Stimulated activated CD8-positive, alpha-beta memory T cell treated with anti-CD3 and anti-CD28 coated beads, Interleukin-7, amount 100 ng/mL, for 4 hours (primary cell): ENCODE measurements at regions not wholly inside any gene's neighbourhood (a gene's known extent, or its start where the extent isn't known, plus 50 kb on each side); places are given as distances from the start of the nearest gene placed in this dataset.

Source experiments
- DNase-seq, 2 donors: peaks; one replicate each; pipeline ENCODE4 v3.0.0-alpha.2; 2020; ENCODE audit warnings: low read depth in 2 of 2

DNA sequence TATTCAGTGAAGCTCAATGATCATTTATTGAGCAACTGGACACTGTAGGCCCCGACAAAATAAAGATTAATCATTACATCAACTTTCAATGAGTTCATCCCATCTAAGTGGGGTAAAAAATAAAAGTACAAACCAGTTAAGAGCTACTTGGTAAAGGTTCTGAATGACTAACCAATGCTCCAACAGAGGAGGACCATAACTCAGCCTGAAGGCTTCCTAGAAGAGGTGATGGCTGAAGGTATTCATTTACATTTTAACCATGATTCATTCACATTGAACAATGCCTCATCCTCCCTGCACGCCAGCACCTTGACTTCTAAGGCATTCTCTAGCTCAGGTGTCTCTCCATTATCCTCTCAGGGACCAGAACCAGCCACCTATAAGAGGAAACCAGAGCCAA lies 201.4 kb downstream of the ZNF462 start:
- no peak for DNase-seq

DNA sequence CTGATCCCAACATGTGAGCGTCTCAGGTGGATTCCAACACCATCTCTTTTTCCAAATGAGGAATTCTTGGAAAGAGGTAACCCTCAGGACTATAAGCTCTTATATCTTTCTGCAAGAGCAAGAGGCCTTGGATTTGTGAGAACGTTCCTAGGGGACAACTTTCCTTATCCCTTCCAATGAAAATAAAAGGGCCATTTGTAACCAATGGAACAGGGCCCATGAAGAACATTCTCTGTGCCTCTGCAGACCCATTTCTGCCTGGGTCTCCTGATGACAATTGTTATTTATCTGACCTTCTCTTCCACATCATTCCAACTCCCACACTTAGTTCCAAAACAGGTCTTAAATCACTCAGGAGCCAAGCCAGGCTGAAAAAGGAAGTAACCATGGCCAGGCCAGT lies 202.6 kb downstream of the ZNF462 start:
- DNase-seq, result no peak

DNA sequence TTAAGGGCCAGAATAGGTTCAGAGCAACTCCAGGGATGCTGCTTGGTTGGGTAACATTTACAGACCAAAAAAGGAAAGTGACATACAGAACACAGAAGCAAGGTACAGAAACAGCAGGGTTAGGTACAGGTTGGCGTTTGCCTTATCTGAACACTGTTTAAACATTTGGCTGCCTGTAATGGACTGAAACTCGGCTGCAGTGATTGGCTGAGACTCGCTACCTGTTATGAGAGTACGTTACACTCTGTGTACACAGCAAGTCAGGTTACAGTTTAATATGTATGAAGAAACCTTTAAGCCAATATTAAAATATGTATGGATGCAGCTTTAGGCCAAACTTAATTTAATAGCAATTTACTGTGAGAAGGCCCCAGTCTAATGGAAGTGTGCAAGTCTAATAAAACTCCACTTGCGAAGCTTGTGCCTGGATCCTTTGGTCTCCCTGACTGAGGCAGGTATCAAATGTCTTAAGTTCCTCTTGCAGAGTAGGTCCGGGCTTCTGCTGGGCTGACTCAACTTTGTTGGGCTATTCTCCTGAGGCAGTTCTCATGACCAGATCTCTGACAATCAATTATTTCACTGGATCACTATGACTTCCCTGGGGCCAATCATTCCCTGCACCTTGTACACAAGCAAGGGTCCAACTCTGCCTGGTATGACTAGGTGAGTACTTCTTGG lies 204.9 kb downstream of the ZNF462 start:
- no peak for DNase-seq

DNA sequence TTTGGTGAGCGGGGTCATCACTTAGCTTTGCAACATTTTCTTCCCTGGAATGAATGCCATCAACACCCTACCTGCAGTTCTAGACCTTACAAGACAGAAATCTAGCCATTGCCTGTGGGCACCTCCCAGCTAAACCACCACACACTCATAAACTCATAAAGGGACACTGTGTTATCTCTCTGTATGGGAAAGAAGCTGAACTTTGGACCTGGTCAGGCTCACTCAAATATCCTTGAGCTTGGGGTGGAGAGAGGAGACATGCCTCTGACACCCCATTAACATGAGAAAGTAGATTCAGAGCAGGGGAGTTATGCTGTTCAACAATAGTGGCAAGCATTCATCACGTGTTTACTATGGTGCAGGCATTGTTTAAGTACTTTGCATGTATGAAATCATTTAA lies 205.6 kb downstream of the ZNF462 start:
- no peak for DNase-seq

DNA sequence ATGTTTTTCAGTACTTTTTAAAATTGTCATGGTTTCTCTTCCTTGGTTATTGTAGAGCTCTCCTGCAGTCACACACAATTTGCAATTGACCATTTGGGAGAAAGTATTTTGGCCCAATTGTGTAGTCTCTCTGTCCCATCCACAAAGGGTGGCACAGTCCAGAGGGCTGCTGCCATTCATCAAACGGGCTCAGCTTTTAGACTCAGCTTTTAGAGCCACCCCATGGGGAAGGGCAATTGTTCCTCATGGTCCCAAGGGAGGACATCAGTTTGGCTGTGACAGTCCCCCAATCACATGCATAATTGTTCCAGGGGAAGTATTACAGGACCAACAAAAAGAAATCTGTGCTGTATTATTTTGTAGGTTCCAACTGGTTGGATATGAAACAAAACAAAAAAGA lies 207.6 kb downstream of the ZNF462 start:
- no peak for DNase-seq

DNA sequence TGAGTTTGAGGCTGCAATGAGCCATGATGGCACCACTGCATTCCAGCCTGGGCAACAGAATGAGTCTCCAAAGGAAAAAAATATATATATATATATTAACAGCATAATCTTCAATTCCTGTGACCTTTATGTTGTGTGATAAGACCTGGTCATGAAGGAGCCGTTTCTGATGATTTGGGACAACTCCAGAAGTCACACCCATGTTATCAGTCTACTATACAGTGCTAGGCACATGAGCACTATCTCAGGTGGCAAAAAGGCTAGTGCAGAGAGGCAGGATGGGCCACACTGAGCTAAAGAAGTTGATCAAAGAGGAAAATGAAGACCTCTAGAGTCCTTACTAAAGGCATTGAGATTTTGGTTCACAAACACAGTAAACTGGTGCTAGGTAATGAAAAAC lies 205.0 kb upstream of the RAD23B start:
- DNase-seq, result no peak

DNA sequence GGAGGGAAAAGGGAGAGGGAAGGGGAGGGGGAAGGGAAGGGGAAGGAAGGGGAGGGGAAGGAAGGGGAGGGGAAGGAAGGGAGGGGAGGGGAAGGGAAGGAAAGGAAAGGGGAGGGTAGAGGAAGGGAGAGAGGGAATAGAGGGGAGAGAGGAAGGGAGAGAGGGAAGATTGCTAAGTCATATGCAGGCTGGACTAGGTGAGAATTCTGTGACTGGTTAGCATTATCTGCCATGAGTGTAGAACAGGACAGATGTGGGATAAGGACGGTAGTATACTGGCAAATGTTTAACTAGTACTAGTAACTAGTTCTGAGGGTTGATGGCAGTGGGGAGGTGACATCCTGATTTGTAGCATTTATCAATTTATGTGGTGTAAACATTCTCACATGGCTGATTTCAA lies 203.5 kb upstream of the RAD23B start:
- no peak for DNase-seq

DNA sequence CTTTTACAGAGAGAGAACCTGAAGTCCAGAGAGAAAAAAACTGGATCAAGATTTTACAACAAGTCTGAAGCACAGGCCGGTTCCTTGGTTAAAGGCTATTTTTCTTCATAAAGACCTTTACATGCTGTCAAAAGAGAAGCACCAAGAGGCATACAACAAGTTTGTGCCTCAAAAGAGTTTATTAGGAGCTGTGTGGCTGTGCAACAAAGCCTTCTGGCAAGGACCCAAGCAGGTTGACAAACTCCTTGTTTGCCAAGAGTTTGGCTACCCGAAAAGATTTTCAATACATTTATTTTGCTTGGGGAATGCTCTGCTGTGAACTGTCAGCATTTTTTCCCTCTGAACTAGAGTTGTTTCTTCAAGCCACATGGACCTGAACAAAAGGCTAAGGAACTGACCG lies 202.9 kb upstream of the RAD23B start:
- no peak for DNase-seq

DNA sequence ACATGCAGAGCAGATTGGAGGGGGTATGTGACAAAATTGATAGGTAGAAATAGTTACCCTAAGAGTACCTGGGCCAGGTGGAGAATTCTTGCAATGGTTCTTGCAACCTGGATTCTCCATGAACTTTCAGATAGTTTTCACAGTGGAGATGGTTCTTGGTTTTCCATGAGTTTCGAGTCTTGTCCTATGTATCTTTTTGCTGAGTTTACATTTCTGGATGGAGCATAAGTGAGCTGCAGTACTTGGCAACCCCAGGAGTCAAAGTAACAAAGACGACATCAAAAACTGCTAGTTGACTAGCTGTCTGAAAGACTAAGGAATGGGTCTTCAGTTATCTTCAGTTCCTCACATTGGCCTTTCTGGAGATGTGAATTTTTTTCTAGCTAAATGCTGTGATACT lies 196.6 kb upstream of the RAD23B start:
- no peak for DNase-seq

DNA sequence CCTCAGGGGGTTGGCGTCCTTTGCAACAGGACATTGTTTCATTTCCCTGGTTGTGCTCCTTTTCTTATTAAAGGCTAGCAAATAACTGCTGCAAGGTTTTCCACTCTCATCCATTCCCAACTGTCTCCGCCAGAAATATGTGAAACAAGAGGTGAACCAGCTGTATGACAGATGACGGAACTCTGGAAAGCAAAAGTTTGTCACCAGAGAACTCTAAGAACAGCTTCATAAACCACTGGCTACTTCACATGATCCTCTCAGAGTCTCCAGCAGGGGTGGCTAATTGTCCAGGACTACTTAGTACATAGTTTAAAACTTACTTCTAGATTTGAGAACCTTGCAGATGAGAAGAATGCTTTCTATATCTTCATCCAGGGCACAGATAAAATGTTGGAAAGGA lies 195.9 kb upstream of the RAD23B start:
- DNase-seq, result no peak

DNA sequence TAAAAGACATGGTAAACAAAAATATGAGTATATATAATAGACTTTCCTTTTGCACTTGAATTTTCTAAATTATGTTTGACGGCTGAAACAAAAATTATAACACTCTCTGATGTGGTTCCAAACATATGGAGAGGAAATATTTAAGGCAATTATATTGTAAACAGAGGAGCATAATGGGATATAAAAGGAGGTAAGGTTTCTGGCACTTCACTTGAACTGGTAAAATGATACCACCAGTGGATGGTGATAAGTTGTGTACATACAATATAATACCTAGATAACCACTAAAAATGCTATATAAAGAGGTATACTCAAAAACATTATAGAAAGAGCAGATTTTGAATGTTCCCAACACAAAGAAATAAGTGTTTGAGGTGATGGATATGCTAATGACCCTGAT lies 192.9 kb upstream of the RAD23B start:
- no peak for DNase-seq

DNA sequence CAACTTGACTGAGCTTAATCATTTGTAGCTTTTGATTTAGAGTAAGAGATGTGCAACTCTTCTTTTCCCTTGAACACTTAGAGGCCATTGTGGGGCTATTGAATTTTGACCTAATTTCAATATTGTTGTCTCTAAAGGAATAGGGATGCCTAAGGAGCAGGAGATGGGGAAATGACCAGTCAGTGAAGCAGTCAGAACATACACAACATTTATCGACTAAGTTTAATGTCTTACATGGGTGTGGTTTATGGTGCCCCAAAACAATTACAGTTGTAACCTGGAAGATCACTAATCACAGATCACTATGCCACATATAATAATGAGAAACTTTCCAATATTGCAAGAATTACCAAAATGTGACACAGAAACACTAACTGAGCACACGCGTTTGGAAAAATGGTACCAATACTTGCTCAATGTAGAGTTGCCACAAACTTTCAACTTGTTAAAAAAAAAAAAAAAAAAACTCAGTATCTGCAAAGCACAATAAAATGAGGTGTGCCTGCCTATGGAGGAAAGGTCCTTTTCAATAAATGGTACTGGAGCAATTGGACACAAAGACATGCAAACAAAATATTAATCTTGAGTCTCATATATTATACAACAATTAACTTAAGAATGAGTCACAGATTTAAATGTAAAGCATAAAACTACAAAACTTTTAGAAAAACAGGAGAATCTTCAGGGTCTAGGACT lies 189.6 kb upstream of the RAD23B start:
- DNase-seq, result no peak

DNA sequence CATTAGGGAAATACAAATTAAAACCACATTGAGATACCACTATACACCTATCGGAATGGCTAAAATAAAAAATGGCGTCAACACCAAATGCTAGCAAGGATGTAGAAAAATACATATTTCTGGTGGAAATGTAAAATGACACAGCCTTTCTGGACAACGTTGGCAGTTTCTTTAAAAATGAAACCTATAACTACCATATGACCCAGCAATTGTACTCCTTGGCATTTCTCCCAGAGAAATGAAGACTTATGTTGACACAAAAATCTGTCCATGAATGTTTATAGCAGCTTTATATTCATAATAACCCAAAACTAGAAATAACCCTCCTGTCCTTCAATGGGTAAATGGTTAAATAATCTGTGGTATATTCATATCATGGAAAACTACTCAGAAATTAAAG lies 188.7 kb upstream of the RAD23B start:
- no peak for DNase-seq

DNA sequence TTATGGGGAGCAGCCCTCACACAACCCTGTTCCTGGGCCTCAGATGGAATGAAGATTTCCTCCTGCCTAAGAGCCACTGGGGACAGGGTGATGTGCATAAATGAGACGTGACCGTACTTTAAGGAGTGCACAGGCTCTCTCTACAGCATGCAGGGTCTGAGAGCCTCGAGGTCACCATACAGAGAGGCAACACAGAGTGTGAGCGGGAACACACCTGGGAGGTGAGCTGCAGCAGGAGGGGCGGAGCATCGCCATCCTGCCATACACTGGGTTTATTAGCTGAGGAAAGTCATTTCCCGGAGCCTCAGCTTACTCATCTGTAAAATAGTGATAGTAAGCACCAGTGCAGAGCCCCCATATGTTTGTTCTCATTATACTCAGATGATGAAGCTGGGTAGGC lies 182.5 kb upstream of the RAD23B start:
- no peak for DNase-seq

DNA sequence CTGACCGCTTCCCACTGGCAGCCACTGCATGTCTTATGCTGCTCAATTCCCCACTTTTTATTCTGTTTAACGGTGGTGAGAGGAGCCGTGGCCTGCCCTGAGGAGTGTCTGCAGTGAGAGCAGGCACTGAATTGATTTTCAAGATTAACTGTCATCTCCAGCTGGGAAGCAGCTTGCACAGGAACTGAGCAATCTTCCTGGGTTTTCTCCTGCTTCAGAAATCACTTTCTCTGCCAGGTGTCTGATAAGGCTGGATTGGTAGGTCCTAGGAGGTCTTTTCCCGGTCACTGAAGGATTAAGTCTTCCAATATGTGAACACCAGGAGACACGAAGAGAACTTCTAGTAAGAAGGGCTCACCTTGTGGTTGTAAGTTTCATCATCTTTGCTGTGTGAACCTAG lies 181.1 kb upstream of the RAD23B start:
- DNase-seq, result no peak

DNA sequence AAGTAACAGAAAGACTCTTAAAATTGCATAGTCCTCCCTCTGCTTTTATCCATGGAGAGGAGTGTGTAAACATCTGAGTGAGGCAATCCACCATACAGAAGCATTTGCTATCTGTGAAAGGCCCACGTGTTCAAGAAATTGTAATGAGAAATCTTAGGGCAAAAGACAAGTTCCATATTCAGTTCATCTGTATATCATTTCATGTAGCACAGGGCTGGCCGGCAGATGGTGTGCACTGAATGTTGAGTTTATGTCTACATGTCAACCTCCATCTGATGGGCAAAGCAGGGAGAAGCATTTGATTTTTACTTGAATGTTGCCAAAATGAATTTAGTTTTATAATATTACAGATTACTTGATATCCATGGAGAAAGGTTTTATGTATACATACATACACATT lies 179.5 kb upstream of the RAD23B start:
- no peak for DNase-seq

DNA sequence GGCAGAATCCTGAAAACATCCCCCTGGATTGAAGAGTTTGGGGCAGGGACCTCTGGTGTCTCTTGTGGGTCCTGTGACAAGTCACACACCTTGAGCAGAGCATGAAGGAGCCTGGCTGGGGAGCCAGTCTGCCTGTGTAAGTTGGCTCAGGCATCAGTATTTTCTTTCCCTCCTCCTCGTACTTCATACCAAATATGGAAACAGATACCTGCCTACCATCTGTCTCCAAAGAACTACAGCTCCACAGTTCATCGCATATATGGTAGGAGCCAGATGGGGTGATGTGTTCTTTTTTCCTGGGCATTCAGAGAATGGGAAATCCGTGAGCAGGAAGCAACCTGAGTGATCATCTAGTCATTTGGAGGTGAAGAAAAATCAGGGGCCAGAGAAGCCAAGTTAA lies 177.3 kb upstream of the RAD23B start:
- DNase-seq, result no peak

DNA sequence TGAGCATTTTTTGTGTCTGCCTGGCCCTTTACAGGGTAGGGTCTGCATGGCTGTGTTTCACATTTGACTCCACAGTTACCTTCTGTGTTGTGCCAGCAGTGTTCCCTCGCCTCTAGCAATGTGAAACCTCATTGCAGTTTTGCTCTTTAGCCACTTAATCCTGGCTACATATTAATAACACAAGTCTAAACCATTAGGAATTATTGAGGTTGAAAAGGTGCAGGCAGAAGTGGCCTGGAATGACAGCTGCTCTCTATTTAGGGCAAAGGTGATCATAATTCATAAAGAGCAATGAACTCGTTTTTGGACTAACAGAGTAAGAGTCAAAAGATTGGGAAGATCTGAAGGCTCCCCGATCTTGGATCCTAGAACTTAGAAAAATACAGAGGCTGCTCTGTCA lies 176.7 kb upstream of the RAD23B start:
- DNase-seq, result no peak

DNA sequence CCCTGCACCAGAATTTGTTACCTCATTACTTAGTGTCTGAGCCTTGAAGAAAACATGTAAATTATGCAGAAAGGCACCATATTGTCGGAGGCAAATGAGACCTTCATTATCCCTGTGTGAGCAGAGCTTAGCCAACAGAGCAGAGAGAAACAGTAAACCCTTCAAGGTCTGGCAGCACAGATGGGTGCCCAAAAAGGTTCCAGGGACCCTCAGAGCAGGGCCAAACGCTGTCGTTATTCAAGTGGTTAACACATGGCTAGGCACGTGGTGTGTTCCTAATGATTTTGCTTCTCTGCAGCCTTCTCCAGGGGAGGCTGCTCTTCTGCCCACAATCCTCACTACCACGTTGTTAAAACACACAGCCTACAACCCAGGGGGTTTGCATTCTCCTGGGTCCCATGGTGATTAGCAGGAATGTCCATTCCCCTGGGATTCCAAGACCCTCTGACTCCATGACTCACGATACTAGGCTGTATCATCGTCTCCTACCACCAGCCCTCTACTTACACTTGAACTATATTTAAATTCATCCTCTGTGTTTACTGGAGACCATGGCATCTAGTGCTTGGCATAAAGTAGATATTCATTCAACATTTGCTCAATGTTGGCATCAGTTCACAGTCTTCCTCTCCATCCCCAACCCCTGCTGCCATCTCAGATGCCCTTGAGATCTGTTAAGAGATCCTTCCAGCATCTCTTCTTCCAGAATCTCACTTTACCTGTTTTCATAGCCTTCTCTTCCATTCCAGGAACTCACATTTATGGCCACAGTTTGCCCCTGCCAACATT lies 174.5 kb upstream of the RAD23B start:
- no peak for DNase-seq

DNA sequence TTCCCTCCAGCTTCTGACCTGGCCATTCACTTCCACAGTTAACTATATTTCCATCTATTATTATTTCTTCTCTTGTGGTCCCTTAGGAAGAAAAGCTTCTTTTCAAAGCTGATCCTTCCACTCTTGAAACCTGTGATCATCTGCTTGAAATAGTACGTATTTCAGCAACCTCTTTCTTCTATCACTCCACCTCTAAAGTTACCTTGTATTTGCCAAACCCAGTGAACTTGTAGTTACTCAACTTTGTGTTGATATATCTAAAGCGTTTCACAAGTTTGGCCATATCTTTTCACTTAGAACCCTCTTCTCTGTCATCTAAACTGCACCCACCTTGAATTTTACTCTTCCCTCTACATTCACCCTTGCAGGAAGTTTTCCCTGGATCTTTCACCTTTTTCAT lies 173.8 kb upstream of the RAD23B start:
- no peak for DNase-seq

DNA sequence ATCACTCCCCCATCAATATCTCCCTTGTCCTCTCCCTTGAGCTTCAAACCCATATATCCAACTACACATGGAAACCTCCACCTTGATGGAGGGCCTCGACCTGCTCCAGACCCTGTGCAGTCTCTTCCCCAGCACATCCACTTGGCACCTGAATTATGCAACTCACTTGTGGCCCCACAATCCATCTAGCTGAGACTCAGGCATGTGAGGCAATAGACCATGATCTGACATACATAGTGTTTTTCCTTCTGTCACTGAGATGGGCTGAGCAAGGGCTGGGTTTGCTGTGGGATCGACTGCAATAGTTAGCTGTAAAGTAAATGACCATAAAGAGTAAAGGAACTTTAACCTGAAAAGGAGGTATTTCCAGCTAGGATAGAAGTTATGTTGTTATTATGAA lies 172.9 kb upstream of the RAD23B start:
- no peak for DNase-seq

DNA sequence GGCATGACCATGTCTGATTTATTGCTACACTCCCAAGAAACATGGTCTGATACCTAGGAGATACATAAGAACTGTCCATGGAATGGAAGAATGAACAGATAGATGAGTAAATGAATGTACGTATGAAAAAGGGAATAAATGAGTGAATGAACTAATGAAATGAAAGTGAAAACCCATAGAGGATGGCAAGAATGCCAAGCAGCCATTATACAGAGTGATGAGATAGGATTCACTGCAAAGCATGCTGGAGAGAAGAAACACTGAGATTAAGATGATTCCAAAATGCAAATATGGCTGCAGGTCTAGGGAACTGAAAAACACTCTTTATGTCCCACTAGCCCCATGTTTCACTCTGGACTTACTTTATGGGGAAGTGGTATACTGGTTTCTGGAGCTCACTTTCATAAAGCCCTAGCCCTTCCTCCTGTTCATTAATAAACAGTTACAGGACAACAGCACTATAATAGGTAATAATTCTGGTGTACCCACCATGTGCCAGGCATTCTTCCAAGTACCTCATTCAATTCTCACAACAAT lies 170.3 kb upstream of the RAD23B start:
- DNase-seq, result no peak
